ENCODE measurements at regions not wholly inside any gene's neighbourhood (a gene's known extent, or its start where the extent isn't known, plus 50 kb on each side); places are given as distances from the start of the nearest gene placed in this dataset.

DNA sequence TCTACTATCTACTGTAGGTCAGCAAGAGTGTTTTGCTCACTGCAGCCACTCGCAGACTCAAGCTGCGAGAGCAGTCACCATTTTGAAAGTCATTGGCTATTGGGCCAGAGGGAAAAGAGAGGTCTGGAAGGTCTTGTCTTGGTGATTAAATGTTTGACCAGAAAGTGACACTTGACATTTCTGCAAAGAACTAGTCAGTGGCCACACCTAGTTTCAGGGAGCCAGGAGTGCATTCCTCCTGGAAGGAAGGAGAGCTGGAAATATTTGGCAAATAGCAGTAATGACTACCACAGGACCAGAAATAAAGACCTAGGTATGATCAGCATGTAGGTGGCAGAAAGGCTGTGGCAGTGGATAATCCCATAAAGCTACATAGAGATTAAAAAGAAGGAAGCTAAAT lies 440.0 kb upstream of the PLXNA2 start:
- H3K9me3 Mint-ChIP-seq (ENCODE audit: low read depth) = no peaks in the 10 kb centered on the region
- no peaks in the 10 kb centered on the region for H3K4me1 Mint-ChIP-seq (ENCODE audit: low read depth)
- TF ChIP-seq, protein P1, sequence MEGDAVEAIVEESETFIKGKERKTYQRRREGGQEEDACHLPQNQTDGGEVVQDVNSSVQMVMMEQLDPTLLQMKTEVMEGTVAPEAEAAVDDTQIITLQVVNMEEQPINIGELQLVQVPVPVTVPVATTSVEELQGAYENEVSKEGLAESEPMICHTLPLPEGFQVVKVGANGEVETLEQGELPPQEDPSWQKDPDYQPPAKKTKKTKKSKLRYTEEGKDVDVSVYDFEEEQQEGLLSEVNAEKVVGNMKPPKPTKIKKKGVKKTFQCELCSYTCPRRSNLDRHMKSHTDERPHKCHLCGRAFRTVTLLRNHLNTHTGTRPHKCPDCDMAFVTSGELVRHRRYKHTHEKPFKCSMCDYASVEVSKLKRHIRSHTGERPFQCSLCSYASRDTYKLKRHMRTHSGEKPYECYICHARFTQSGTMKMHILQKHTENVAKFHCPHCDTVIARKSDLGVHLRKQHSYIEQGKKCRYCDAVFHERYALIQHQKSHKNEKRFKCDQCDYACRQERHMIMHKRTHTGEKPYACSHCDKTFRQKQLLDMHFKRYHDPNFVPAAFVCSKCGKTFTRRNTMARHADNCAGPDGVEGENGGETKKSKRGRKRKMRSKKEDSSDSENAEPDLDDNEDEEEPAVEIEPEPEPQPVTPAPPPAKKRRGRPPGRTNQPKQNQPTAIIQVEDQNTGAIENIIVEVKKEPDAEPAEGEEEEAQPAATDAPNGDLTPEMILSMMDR (IDR thresholded peaks at IDR 0.05) = no peak
- no peak overlapping the region for H3K4me3 Mint-ChIP-seq (ENCODE audit: unreplicated experiment)
- H3K27me3 Mint-ChIP-seq (ENCODE audit: low read depth) = peaks cover 10% of the 10 kb centered on the region
- DNase-seq (ENCODE audit: low spot score) = no peak
- no peak overlapping the region for H3K27ac Mint-ChIP-seq (ENCODE audit: unreplicated experiment)
- no peaks in the 10 kb centered on the region for H3K36me3 Mint-ChIP-seq (ENCODE audit: low read depth)

DNA sequence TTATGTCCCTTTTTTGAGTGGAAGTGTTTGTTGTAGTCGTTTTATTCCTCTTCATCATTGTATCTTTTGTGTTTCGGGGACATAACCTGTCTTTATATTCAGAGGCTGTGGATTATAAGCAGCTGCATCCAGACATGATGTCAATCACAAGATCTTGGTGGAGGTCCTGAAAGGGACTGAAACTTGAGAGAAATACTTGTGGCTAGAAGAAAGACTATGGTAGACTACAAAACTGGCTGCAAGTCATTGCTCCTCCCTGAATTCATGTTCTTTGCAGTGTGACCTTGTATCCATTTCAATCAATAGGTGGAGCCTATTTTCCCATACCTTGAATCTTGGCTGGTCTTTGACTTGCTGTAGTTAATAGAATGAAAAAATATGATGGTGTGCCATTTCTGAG lies 442.4 kb upstream of the PLXNA2 start:
- Mint-ChIP-seq H3K4me3 (ENCODE audit: unreplicated experiment) (no peak overlapping the region), H3K9me3 (ENCODE audit: low read depth) (no peaks in the 10 kb centered on the region), H3K36me3 (ENCODE audit: low read depth) (no peaks in the 10 kb centered on the region), H3K4me1 (ENCODE audit: low read depth) (no peaks in the 10 kb centered on the region), H3K27me3 (ENCODE audit: low read depth) (peaks cover 12% of the 10 kb centered on the region), H3K27ac (ENCODE audit: unreplicated experiment) (no peak overlapping the region)
- no peak for DNase-seq (ENCODE audit: low spot score)
- TF ChIP-seq, protein P1 (IDR thresholded peaks at IDR 0.05) = no peak

DNA sequence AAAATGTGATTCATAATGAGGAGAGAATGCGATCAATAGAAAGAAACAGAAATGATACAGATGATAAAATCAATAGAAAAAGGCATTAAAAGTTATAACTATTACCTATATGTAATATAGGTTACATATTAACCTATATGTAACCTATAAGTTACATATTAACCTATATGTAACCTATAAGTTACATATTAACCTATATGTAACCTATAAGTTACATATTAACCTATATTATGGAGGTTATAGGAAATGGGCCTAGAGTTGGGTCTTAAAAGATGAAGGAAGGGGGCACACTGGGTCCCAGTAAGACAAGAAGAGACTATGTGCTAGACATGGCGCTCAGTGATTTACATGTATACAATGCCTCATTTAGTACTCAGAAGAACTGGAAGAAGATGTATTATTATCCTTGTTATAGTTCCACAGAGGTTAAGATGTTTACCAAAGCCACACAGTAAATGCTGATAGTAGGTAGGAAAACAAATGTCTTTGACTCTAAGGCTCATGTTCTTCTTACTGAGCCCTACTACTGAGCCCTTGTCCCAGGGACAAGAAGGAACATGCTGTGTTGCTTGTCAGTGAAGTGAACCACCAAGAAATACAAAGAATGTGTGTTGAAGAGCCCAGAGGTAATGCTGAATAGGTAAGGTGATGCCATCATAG lies 444.6 kb upstream of the PLXNA2 start:
- no peak for DNase-seq (ENCODE audit: low spot score)
- Mint-ChIP-seq H3K4me1 (ENCODE audit: low read depth) (no peaks in the 10 kb centered on the region), H3K36me3 (ENCODE audit: low read depth) (no peaks in the 10 kb centered on the region), H3K4me3 (ENCODE audit: unreplicated experiment) (no peak overlapping the region), H3K27me3 (ENCODE audit: low read depth) (peaks cover 7% of the 10 kb centered on the region), H3K9me3 (ENCODE audit: low read depth) (peaks cover 8% of the 10 kb centered on the region), H3K27ac (ENCODE audit: unreplicated experiment) (no peak overlapping the region)
- TF ChIP-seq, protein P1 (IDR thresholded peaks at IDR 0.05) = no peak

DNA sequence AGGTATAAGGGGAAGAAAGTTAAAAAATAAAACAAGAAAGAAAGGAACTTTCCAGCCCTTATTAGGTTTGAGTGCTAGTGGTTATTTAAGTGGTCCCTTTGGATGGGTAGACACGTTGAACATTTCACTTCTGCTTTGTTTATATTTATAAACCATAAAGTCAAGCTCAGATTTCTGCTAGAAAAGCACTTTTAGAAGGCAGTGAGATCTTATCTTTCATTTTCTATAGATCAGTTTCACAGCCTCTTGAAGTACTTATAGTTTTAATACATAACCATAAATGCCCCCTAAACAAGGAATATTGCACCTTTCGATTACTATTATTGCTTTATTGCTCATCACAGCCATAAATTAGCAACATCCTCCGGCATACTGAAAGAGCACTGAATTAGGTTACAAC lies 446.8 kb upstream of the PLXNA2 start:
- TF ChIP-seq, protein P1 (IDR thresholded peaks at IDR 0.05) = no peak
- no peak overlapping the region for H3K27ac Mint-ChIP-seq (ENCODE audit: unreplicated experiment)
- peaks cover 7% of the 10 kb centered on the region for H3K27me3 Mint-ChIP-seq (ENCODE audit: low read depth)
- H3K36me3 Mint-ChIP-seq (ENCODE audit: low read depth) = no peaks in the 10 kb centered on the region
- H3K9me3 Mint-ChIP-seq (ENCODE audit: low read depth) = peaks cover 8% of the 10 kb centered on the region
- H3K4me3 Mint-ChIP-seq (ENCODE audit: unreplicated experiment) = no peak overlapping the region
- DNase-seq (ENCODE audit: low spot score) = no peak
- H3K4me1 Mint-ChIP-seq (ENCODE audit: low read depth) = no peaks in the 10 kb centered on the region

DNA sequence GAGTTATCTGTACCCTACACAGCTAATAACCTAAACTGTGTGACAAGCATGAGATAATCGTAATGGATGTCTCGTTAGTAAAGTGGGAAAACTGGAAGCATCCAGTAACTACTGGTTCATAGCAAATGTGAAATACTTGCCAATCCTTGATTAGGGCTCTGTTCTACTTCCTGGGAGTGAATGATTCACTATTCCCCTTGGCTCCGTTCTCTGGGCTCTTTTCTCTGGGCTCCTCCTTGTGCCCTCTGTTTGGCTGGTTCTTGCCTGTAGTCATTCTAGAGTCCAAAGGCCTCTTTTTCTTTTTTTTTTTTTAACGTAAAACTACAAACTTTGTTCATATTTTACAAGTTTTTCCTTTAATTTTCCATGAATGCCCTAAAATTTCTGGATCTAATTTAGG lies 465.8 kb upstream of the PLXNA2 start:
- Mint-ChIP-seq H3K9me3 (ENCODE audit: low read depth) (peaks cover 3% of the 10 kb centered on the region), H3K4me1 (ENCODE audit: low read depth) (no peaks in the 10 kb centered on the region), H3K27ac (ENCODE audit: unreplicated experiment) (no peak overlapping the region), H3K4me3 (ENCODE audit: unreplicated experiment) (no peak overlapping the region), H3K36me3 (ENCODE audit: low read depth) (no peaks in the 10 kb centered on the region), H3K27me3 (ENCODE audit: low read depth) (peaks cover 2% of the 10 kb centered on the region)
- TF ChIP-seq, protein P1 (IDR thresholded peaks at IDR 0.05) = no peak
- DNase-seq (ENCODE audit: low spot score) = no peak
